SK-N-SH (cell line): ENCODE measurements at regions not wholly inside any gene's neighbourhood (a gene's known extent, or its start where the extent isn't known, plus 50 kb on each side); places are given as distances from the start of the nearest gene placed in this dataset.

ENCODE experiments used
- EP300 ChIP-seq, 2 experiments: IDR thresholded peaks; 2 replicates each; pipeline versions ENCODE4 v1.4.0 to v1.6.1; 2012; ENCODE audit warnings: borderline replicate concordance in 1 of 2, low read depth in 1 of 2, low read length in 1 of 2
- EZH2phosphoT487 ChIP-seq: fragments of 200-600 bp; sonication (generic); IDR thresholded peaks from 2 replicates; pipeline ENCODE4 v1.6.1; 2017; ENCODE audit warnings: low read depth, mixed run types, mild to moderate bottlenecking, antibody characterized with exemption, moderate library complexity, borderline replicate concordance
- FOXJ3 ChIP-seq: sonication (generic); formaldehyde crosslinking; IDR thresholded peaks from 2 replicates; pipeline ENCODE4 v1.5.1; 2020; ENCODE audit warnings: mild to moderate bottlenecking, missing genetic modification reagents
- JUND ChIP-seq: IDR thresholded peaks from 2 replicates; pipeline ENCODE4 v1.4.0; 2012
- MAX ChIP-seq: IDR thresholded peaks from 2 replicates; pipeline ENCODE4 v1.4.0; 2012; ENCODE audit warnings: low read depth
- MXI1 ChIP-seq: IDR thresholded peaks from 2 replicates; pipeline ENCODE4 v1.6.1; 2012; ENCODE audit warnings: mild to moderate bottlenecking, low read depth, low read length, improper control_type of control experiment
- NFIC ChIP-seq: IDR thresholded peaks from 2 replicates; pipeline ENCODE4 v1.4.0; 2012; ENCODE audit warnings: borderline replicate concordance
- POLR2AphosphoS5 ChIP-seq: IDR thresholded peaks from 2 replicates; pipeline ENCODE4 v1.6.1; 2012; ENCODE audit warnings: low read depth, low read length
- RAD21 ChIP-seq: IDR thresholded peaks from 2 replicates; pipeline ENCODE4 v1.6.1; 2012; ENCODE audit warnings: mild to moderate bottlenecking, low read length
- RCOR1 ChIP-seq: fragments of 150-350 bp; IDR thresholded peaks from 2 replicates; pipeline ENCODE4 v1.6.1; 2017; ENCODE audit warnings: antibody characterized with exemption, low read length
- TF ChIP-seq, protein P1 (sequence below): fragments of 200-600 bp; sonication (generic); IDR thresholded peaks from 2 replicates; pipeline ENCODE4 v1.6.1; 2017; ENCODE audit warnings: antibody characterized with exemption, mild to moderate bottlenecking, moderate library complexity
- TF ChIP-seq, protein P2 (sequence below): IDR thresholded peaks from 2 replicates; pipeline ENCODE4 v1.4.0; 2012; ENCODE audit warnings: low read depth, borderline replicate concordance

DNA sequence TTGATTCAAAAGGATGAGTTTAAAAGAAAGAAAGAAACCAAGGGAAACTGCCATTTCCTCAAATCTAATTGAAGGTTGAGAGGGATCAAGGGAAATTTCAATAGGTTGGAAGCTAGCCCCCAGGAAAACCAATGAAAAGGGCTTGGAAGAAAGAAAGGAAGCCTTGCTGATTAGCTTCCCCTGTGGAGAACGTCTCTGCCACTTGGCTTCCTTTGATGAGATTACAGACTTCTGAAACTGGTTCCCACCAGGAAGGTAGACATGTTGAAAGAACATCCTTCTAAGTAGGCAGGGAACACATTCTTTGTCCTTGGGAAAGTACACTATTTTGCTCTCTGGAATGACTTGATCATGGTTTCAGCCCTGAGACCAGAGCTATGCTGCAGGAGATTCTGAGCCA, 65.5 kb upstream of the DMRTA1 start:
- no peak for TF ChIP-seq MXI1
- no peak for TF ChIP-seq NFIC
- TF ChIP-seq, protein P1, sequence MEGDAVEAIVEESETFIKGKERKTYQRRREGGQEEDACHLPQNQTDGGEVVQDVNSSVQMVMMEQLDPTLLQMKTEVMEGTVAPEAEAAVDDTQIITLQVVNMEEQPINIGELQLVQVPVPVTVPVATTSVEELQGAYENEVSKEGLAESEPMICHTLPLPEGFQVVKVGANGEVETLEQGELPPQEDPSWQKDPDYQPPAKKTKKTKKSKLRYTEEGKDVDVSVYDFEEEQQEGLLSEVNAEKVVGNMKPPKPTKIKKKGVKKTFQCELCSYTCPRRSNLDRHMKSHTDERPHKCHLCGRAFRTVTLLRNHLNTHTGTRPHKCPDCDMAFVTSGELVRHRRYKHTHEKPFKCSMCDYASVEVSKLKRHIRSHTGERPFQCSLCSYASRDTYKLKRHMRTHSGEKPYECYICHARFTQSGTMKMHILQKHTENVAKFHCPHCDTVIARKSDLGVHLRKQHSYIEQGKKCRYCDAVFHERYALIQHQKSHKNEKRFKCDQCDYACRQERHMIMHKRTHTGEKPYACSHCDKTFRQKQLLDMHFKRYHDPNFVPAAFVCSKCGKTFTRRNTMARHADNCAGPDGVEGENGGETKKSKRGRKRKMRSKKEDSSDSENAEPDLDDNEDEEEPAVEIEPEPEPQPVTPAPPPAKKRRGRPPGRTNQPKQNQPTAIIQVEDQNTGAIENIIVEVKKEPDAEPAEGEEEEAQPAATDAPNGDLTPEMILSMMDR = no peak
- no peak for TF ChIP-seq EP300 (IDR thresholded peaks at IDR 0.05; ENCODE audit: borderline replicate concordance in 1 of 2, low read depth in 1 of 2, low read length in 1 of 2)
- TF ChIP-seq MAX = no peak
- TF ChIP-seq JUND = no peak
- no peak for TF ChIP-seq EZH2phosphoT487
- TF ChIP-seq FOXJ3 (CRISPR knock-in tag) = no peak
- no peak for TF ChIP-seq RAD21
- TF ChIP-seq RCOR1 = no peak
- TF ChIP-seq, protein P2, sequence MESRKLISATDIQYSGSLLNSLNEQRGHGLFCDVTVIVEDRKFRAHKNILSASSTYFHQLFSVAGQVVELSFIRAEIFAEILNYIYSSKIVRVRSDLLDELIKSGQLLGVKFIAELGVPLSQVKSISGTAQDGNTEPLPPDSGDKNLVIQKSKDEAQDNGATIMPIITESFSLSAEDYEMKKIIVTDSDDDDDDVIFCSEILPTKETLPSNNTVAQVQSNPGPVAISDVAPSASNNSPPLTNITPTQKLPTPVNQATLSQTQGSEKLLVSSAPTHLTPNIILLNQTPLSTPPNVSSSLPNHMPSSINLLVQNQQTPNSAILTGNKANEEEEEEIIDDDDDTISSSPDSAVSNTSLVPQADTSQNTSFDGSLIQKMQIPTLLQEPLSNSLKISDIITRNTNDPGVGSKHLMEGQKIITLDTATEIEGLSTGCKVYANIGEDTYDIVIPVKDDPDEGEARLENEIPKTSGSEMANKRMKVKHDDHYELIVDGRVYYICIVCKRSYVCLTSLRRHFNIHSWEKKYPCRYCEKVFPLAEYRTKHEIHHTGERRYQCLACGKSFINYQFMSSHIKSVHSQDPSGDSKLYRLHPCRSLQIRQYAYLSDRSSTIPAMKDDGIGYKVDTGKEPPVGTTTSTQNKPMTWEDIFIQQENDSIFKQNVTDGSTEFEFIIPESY = no peak
- no peak for TF ChIP-seq POLR2AphosphoS5
